Peyer's patch (tissue), 4 donors: ENCODE measurements at regions not wholly inside any gene's neighbourhood (a gene's known extent, or its start where the extent isn't known, plus 50 kb on each side); places are given as distances from the start of the nearest gene placed in this dataset.

Source experiments
- POLR2A ChIP-seq, 2 donors: fragments of 450-650 bp; IDR thresholded peaks; one replicate each; pipeline ENCODE4 v1.5.1; 2017; ENCODE audit warnings: antibody characterized with exemption in 2 of 2, mild to moderate bottlenecking in 2 of 2, moderate library complexity in 2 of 2
- TF ChIP-seq, protein P1 (sequence below), 6 experiments: fragments of 450-650 bp in 4 of 6; fragments of 200-600 bp in 2 of 6; sonication (generic) in 1 of 6; IDR thresholded peaks; one replicate each; pipeline ENCODE4 v1.5.1; 2017 to 2019; ENCODE audit warnings: antibody characterized with exemption in 6 of 6, mild to moderate bottlenecking in 3 of 6, moderate library complexity in 1 of 6

GRCh38 chr9:7899753-7900152, 100.2 kb upstream of the DMAC1 start:
- TF ChIP-seq, protein P1, sequence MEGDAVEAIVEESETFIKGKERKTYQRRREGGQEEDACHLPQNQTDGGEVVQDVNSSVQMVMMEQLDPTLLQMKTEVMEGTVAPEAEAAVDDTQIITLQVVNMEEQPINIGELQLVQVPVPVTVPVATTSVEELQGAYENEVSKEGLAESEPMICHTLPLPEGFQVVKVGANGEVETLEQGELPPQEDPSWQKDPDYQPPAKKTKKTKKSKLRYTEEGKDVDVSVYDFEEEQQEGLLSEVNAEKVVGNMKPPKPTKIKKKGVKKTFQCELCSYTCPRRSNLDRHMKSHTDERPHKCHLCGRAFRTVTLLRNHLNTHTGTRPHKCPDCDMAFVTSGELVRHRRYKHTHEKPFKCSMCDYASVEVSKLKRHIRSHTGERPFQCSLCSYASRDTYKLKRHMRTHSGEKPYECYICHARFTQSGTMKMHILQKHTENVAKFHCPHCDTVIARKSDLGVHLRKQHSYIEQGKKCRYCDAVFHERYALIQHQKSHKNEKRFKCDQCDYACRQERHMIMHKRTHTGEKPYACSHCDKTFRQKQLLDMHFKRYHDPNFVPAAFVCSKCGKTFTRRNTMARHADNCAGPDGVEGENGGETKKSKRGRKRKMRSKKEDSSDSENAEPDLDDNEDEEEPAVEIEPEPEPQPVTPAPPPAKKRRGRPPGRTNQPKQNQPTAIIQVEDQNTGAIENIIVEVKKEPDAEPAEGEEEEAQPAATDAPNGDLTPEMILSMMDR (IDR thresholded peaks at IDR 0.05) = no peak
- TF ChIP-seq POLR2A (IDR thresholded peaks at IDR 0.05) = no peak
